AG04449 (cell line): ENCODE measurements at regions not wholly inside any gene's neighbourhood (a gene's known extent, or its start where the extent isn't known, plus 50 kb on each side); places are given as distances from the start of the nearest gene placed in this dataset.

Experiments
- CTCF ChIA-PET: fragments of 350-600 bp; formaldehyde crosslinking; extraction: SDS; loops from one replicate; lab custom pipeline; 2021; ENCODE audit warnings: antibody characterized with exemption; lab: Yijun Ruan, JAX
- POLR2A ChIA-PET: fragments of 400-600, 350-600 bp; formaldehyde crosslinking; extraction: SDS; loops from one replicate; lab custom pipeline; 2020; ENCODE audit warnings: antibody characterized with exemption, inconsistent platforms; lab: Yijun Ruan, JAX
- DNase-seq: peaks from one replicate; pipeline ENCODE4 v3.0.0-alpha.2; 2010; ENCODE audit warnings: low read depth, low spot score
- H3K4me3 ChIP-seq: 2 replicates; pipeline ENCODE4 v1.5.1; 2011; ENCODE audit warnings: low read depth, mild to moderate bottlenecking, control low read depth, low read length
- TF ChIP-seq, protein P1 (sequence below): IDR thresholded peaks from one replicate; pipeline ENCODE4 v1.5.1; 2011; ENCODE audit warnings: mild to moderate bottlenecking, moderate library complexity, low read length, control low read depth, inconsistent platforms; ENCODE audit not compliant: insufficient read depth; ENCODE audit errors: missing control alignments

DNA sequence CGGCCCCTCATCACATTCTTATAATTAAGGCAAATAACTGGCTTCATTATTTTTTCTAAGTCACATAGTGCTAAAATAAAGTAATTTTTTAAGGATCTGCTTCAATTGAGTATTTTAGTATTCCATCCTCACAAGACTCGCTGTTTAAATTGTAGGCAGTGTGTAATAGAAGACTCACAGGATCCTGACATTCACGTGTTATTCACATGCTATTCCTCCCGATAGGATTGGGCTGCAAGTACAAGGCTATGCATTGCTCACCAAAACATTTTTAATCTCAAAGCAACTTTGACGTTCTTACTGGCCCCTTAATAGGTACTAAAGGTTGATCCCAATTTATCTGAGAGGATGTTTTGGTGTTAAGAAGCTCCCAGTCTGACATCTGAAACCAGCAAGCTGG lies 127.6 kb upstream of the L3MBTL4 start:
- CTCF ChIA-PET, result interaction anchor here (1.0 to 7.1 kb wide), 7 partner anchors 12 to 349 kb away, joined by 3 to 142 read pairs (median 4); no protein-coding TSS in a partner anchor
- POLR2A ChIA-PET, result interaction anchor here (0.6 kb wide), 1 partner anchor 345 kb away, joined by 3 read pairs; no protein-coding TSS in a partner anchor
- no peak overlapping the region for H3K4me3 ChIP-seq
- DNase-seq, result no peak
- TF ChIP-seq, protein P1, sequence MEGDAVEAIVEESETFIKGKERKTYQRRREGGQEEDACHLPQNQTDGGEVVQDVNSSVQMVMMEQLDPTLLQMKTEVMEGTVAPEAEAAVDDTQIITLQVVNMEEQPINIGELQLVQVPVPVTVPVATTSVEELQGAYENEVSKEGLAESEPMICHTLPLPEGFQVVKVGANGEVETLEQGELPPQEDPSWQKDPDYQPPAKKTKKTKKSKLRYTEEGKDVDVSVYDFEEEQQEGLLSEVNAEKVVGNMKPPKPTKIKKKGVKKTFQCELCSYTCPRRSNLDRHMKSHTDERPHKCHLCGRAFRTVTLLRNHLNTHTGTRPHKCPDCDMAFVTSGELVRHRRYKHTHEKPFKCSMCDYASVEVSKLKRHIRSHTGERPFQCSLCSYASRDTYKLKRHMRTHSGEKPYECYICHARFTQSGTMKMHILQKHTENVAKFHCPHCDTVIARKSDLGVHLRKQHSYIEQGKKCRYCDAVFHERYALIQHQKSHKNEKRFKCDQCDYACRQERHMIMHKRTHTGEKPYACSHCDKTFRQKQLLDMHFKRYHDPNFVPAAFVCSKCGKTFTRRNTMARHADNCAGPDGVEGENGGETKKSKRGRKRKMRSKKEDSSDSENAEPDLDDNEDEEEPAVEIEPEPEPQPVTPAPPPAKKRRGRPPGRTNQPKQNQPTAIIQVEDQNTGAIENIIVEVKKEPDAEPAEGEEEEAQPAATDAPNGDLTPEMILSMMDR, result no peak

GRCh38 chr18:6543330-6543908 lies 128.7 kb upstream of the L3MBTL4 start:
- CTCF ChIA-PET, result interaction anchor here (1.0 to 7.1 kb wide), 11 partner anchors 11 to 634 kb away, joined by 3 to 142 read pairs (median 4); no protein-coding TSS in a partner anchor
- TF ChIP-seq, protein P1, result peak; percentile 26
- no peak overlapping the region for H3K4me3 ChIP-seq
- no peak for DNase-seq
- POLR2A ChIA-PET, result no interaction called here

DNA sequence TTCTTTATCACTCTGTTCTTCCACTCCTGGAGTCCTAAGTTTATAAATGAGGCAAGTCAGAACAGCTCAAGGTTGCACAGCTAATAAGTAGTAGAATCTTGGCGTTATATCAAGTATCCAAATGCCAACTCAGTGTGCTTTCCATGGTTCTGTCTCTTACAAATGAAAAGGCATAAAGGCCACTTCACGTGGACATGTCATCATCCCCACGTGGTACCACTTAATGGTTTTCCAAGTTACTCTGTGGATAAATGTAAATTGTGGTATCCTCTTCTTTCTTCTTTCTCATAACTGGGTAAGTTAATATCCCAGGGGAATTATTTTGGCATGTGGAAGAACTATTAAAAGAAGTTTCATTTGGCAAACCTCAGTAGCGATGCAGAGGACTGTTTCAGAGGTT lies 131.5 kb upstream of the L3MBTL4 start:
- POLR2A ChIA-PET, result no interaction called here
- H3K4me3 ChIP-seq, result no peak overlapping the region
- CTCF ChIA-PET, result interaction anchor here (0.8 to 7.1 kb wide), 3 partner anchors 303 to 340 kb away, joined by 3 to 142 read pairs (median 3); no protein-coding TSS in a partner anchor
- DNase-seq, result no peak
- TF ChIP-seq, protein P1, result no peak

DNA sequence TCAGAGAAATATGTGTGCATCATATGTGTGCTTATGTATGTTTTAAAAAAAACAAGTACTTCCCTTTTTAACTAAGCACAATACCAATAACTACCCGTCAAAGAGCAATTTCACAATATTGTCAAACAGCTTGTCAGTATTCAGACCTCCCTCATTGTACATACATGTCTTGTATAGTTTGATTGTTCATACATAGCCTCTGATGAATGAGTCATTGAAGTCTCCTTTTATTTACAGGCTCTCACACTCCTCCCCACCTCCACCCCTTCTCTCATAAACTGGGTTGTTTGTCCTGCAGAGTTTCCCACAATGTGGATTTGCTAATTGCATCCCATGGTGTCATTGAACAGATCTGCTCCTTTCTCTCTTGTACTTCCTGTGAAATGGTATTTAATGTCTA lies 132.8 kb upstream of the L3MBTL4 start:
- no peak overlapping the region for H3K4me3 ChIP-seq
- DNase-seq, result no peak
- ChIA-PET CTCF (interaction anchor here (7.1 kb wide), 1 partner anchor 339 kb away, joined by 142 read pairs; no protein-coding TSS in a partner anchor), POLR2A (no interaction called here)
- TF ChIP-seq, protein P1, result no peak

GRCh38 chr18:6553234-6553900 lies 138.7 kb upstream of the L3MBTL4 start:
- ChIA-PET CTCF (interaction anchor here (1.6 to 2.2 kb wide), 2 partner anchors 10 to 333 kb away, joined by 7 to 8 read pairs; no protein-coding TSS in a partner anchor), POLR2A (no interaction called here)
- TF ChIP-seq, protein P1, result no peak
- DNase-seq, result no peak
- H3K4me3 ChIP-seq, result no peak overlapping the region

- TF ChIP-seq, protein P1, result no peak
- DNase-seq, result no peak
- ChIA-PET POLR2A (no interaction called here), CTCF (interaction anchor here (1.0 to 1.5 kb wide), 2 partner anchors 13 to 14 kb away, joined by 3 read pairs; no protein-coding TSS in a partner anchor)
- H3K4me3 ChIP-seq, result no peak overlapping the region
Measured at GRCh38 chr18:6557057-6557769, 142.5 kb upstream of the L3MBTL4 start.
